ENCODE measurements at regions not wholly inside any gene's neighbourhood (a gene's known extent, or its start where the extent isn't known, plus 50 kb on each side); places are given as distances from the start of the nearest gene placed in this dataset.

DNA sequence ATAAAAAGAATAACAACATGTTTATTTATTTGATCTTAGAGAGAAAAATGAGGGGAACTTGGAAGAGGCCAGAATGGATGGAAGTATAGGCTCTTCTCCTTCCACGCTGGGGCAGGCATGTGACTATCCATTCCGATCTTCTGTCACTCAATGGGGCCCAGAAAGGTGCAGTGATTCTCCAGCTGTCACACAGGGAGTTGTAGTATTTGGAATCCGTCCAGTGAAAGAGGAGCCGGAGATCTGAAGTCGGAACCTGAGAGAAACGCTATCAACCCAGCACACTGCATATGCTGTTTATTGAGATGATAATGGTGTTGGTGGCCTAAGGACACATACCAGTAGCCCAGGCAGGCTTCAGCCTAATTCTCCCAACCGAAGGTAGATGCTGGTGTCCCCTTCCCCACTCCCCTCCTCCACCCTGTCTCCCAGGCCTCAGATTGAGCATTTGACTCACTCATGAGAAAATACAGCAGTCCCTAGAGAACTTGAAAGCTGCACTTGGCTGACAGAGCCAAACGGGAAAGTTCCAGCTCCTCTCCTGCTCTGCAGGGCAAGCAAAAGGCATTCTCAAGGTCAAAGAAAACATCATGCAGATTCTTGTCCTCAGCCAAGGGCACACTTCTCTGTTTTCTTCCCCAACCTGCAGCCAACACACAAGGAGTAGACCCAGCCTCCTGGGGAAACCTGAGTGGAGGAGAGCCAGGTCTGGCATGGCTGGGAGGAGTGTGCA is 100.4 kb downstream of the IRF2BPL start:
- CTCF ChIA-PET: interaction anchor here (1.5 kb wide), 1 partner anchor 11 kb away, joined by 3 read pairs; no protein-coding TSS in a partner anchor
- Histone ChIP-seq H3K79me2 (ENCODE audit: control insufficient read depth, insufficient read depth, low read length) (no peaks in the 10 kb centered on the region), H3K4me2 (replicated peaks; ENCODE audit: low read depth, low read length, poor library complexity, severe bottlenecking) (no peak overlapping the region), H3K9ac (ENCODE audit: low read length) (no peak overlapping the region), H3K4me3 (ENCODE audit: control extremely low read depth in 1 of 5, extremely low read depth in 1 of 5, insufficient read depth in 1 of 5, low read depth in 2 of 5, low read length in 4 of 5) (no peak overlapping the region), H3K27me3 (replicated peaks in 1 of 4; ENCODE audit: control extremely low read depth in 1 of 4, control insufficient read depth in 3 of 4, insufficient read depth in 4 of 4, low read length in 3 of 4) (peaks cover 0 to 6% (median 2%) of the 10 kb centered on the region in 4 experiments), H3K36me3 (replicated peaks in 1 of 2; ENCODE audit: control extremely low read depth in 1 of 2, control insufficient read depth in 1 of 2, extremely low read depth in 1 of 2, insufficient read depth in 2 of 2, low read length in 1 of 2) (no peaks in the 10 kb centered on the region), H3K9me3 (ENCODE audit: control extremely low read depth in 1 of 3, control insufficient read depth in 2 of 3, insufficient read depth in 1 of 3, low read length in 2 of 3) (no peaks in the 10 kb centered on the region), H4K20me1 (ENCODE audit: control insufficient read depth, insufficient read depth, low read length, poor library complexity, severe bottlenecking) (no peaks in the 10 kb centered on the region), H3K4me1 (ENCODE audit: control insufficient read depth in 2 of 2, insufficient read depth in 2 of 2, low read length in 2 of 2) (peaks cover 17 to 32% of the 10 kb centered on the region in 2 donors), H3K27ac (ENCODE audit: low read length in 2 of 2) (no peak overlapping the region), H2AFZ (ENCODE audit: insufficient read depth, low read depth, low read length, poor library complexity, severe bottlenecking) (no peak overlapping the region)
- Mint-ChIP-seq H3K4me1 (peaks cover 41% of the 10 kb centered on the region), H3K27ac (no peak overlapping the region), H3K4me3 (no peak overlapping the region), H3K27me3 (peaks cover 8% of the 10 kb centered on the region), H3K9me3 (ENCODE audit: insufficient read depth) (no peaks in the 10 kb centered on the region)
- POLR2A ChIA-PET: no interaction called here
- DNase-seq: no peak
- TF ChIP-seq, protein P1, sequence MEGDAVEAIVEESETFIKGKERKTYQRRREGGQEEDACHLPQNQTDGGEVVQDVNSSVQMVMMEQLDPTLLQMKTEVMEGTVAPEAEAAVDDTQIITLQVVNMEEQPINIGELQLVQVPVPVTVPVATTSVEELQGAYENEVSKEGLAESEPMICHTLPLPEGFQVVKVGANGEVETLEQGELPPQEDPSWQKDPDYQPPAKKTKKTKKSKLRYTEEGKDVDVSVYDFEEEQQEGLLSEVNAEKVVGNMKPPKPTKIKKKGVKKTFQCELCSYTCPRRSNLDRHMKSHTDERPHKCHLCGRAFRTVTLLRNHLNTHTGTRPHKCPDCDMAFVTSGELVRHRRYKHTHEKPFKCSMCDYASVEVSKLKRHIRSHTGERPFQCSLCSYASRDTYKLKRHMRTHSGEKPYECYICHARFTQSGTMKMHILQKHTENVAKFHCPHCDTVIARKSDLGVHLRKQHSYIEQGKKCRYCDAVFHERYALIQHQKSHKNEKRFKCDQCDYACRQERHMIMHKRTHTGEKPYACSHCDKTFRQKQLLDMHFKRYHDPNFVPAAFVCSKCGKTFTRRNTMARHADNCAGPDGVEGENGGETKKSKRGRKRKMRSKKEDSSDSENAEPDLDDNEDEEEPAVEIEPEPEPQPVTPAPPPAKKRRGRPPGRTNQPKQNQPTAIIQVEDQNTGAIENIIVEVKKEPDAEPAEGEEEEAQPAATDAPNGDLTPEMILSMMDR (IDR thresholded peaks at IDR 0.05): no peak
- TF ChIP-seq EZH2 (IDR thresholded peaks at IDR 0.05; ENCODE audit: borderline replicate concordance, insufficient read depth, low read depth, low read length, poor library complexity, severe bottlenecking): no peak
- no peak for ATAC-seq (ENCODE audit: low read depth)
- intact Hi-C loops (cut with micrococcal nuclease): loop anchor here (2.0 kb wide), 1 partner anchor 19 kb away; no protein-coding TSS in a partner anchor
- 81% methylated on average over 6 of the region's 8 CpGs for WGBS (ENCODE audit: insufficient coverage)
